Lower leg skin (tissue), 4 donors: ENCODE measurements at regions not wholly inside any gene's neighbourhood (a gene's known extent, or its start where the extent isn't known, plus 50 kb on each side); places are given as distances from the start of the nearest gene placed in this dataset.

Source experiments
- DNase-seq, 2 donors: peaks; one replicate each; pipeline ENCODE4 v3.0.0-alpha.2; 2019; ENCODE audit warnings: low spot score in 2 of 2
- H3K4me3 ChIP-seq: fragments of 200-600 bp; sonication (generic); 2 replicates; pipeline ENCODE4 v1.5.1; 2017; ENCODE audit warnings: mild to moderate bottlenecking, low read depth; ENCODE audit not compliant: poor library complexity, severe bottlenecking
- CTCF ChIP-seq, 3 donors: fragments of 450-650 bp; IDR thresholded peaks; one replicate each; pipeline ENCODE4 v1.5.1; 2016; ENCODE audit warnings: antibody characterized with exemption in 3 of 3, mild to moderate bottlenecking in 3 of 3, moderate library complexity in 2 of 3
- POLR2A ChIP-seq, 2 donors: fragments of 450-650 bp; IDR thresholded peaks; one replicate each; pipeline ENCODE4 v1.6.1; 2016 to 2017; ENCODE audit warnings: antibody characterized with exemption in 2 of 2, mild to moderate bottlenecking in 1 of 2, moderate library complexity in 1 of 2
- WGBS, 2 donors: methylation state at CpG; one replicate each; pipeline ENCODE4 v1.1.5; 2018; 5-methylcytosine and 5-hydroxymethylcytosine counted together
- intact Hi-C: fragments of 100-400 bp; cut with DNase I; formaldehyde crosslinking; loops from one replicate; pipeline ENCODE4 v1.15.0; 2023; ENCODE audit warnings: low total_unique reads

- intact Hi-C loops = no loop called here
- 81 to 85% methylated on average over 4 of the region's 4 CpGs for WGBS, 2 donors
- H3K4me3 ChIP-seq = no peak overlapping the region
- DNase-seq = no peak
- TF ChIP-seq CTCF (IDR thresholded peaks at IDR 0.05) (no peak), POLR2A (IDR thresholded peaks at IDR 0.05) (no peak)
Observed at GRCh38 chr14:36465178-36465577, 54.9 kb downstream of the NKX2-1 start.

GRCh38 chr14:36462890-36463289 is 57.1 kb downstream of the NKX2-1 start:
- H3K4me3 ChIP-seq = no peak overlapping the region
- no peak for TF ChIP-seq CTCF (IDR thresholded peaks at IDR 0.05)
- no peak for TF ChIP-seq POLR2A (IDR thresholded peaks at IDR 0.05)
- no peak for DNase-seq
- WGBS, 2 donors = 78 to 81% methylated on average over 1 of the region's 1 CpG
- intact Hi-C loops = no loop called here

GRCh38 chr14:36455241-36455627 is 64.8 kb downstream of the NKX2-1 start:
- no peak for DNase-seq
- H3K4me3 ChIP-seq = no peak overlapping the region
- TF ChIP-seq CTCF (IDR thresholded peaks at IDR 0.05) (no peak), POLR2A (IDR thresholded peaks at IDR 0.05) (no peak)
- WGBS, 2 donors = 60 to 79% methylated on average over 2 of the region's 2 CpGs
- intact Hi-C loops = no loop called here

- no peak overlapping the region for H3K4me3 ChIP-seq
- intact Hi-C loops = no loop called here
- 43 to 44% methylated on average over 5 of the region's 5 CpGs for WGBS, 2 donors
- DNase-seq = no peak
- TF ChIP-seq CTCF (IDR thresholded peaks at IDR 0.05) = no peak
- no peak for TF ChIP-seq POLR2A (IDR thresholded peaks at IDR 0.05)
Observed at GRCh38 chr14:36454599-36455240, 65.3 kb downstream of the NKX2-1 start.

GRCh38 chr14:36452860-36453259 is 67.2 kb downstream of the NKX2-1 start:
- no peak for DNase-seq
- no peak for TF ChIP-seq CTCF (IDR thresholded peaks at IDR 0.05)
- no peak overlapping the region for H3K4me3 ChIP-seq
- intact Hi-C loops = no loop called here
- WGBS, 2 donors = 65 to 74% methylated on average over 7 of the region's 7 CpGs
